HG02981 (cell line): ENCODE measurements at regions not wholly inside any gene's neighbourhood (a gene's known extent, or its start where the extent isn't known, plus 50 kb on each side); places are given as distances from the start of the nearest gene placed in this dataset.

Experiments
- ATAC-seq: cut with Tn5 transposase; IDR thresholded peaks from one replicate; pipeline ENCODE4 v1.9.1; 2021; ENCODE audit warnings: mild to moderate bottlenecking, moderate library complexity; ENCODE audit not compliant: unreplicated experiment

GRCh38 chr1:222370913-222371675 is 176.8 kb downstream of the HHIPL2 start:
- no peak for ATAC-seq

GRCh38 chr1:222370081-222370912 is 177.6 kb downstream of the HHIPL2 start:
- no peak for ATAC-seq

GRCh38 chr1:222369148-222369547 is 178.8 kb downstream of the HHIPL2 start:
- ATAC-seq, result no peak

GRCh38 chr1:222358100-222358499 is 189.8 kb downstream of the HHIPL2 start:
- ATAC-seq, result no peak

GRCh38 chr1:222357252-222357651 is 190.7 kb downstream of the HHIPL2 start:
- ATAC-seq, result no peak

- ATAC-seq, result no peak
Measured at GRCh38 chr1:222347627-222348026, 200.3 kb downstream of the HHIPL2 start.

GRCh38 chr1:222346955-222347354 is 200.9 kb downstream of the HHIPL2 start:
- ATAC-seq, result no peak

GRCh38 chr1:222339376-222339947 is 208.4 kb downstream of the HHIPL2 start:
- ATAC-seq, result no peak

GRCh38 chr1:222335586-222335985 is 212.3 kb downstream of the HHIPL2 start:
- no peak for ATAC-seq

GRCh38 chr1:222334026-222334680 is 213.8 kb downstream of the HHIPL2 start:
- no peak for ATAC-seq

GRCh38 chr1:222331765-222332164 is 216.1 kb downstream of the HHIPL2 start:
- ATAC-seq, result no peak

- ATAC-seq, result no peak
Measured at GRCh38 chr1:222331340-222331739, 216.6 kb downstream of the HHIPL2 start.

- no peak for ATAC-seq
Measured at GRCh38 chr1:222329493-222330045, 218.3 kb downstream of the HHIPL2 start.

GRCh38 chr1:222326710-222327036 is 221.2 kb downstream of the HHIPL2 start:
- ATAC-seq, result no peak

GRCh38 chr1:222326006-222326709 is 221.7 kb downstream of the HHIPL2 start:
- ATAC-seq, result no peak

GRCh38 chr1:222325506-222325905 is 222.4 kb downstream of the HHIPL2 start:
- no peak for ATAC-seq

GRCh38 chr1:222314839-222315238 is 233.1 kb downstream of the HHIPL2 start:
- no peak for ATAC-seq

- no peak for ATAC-seq
Measured at GRCh38 chr1:222310836-222311235, 237.1 kb downstream of the HHIPL2 start.

- ATAC-seq, result no peak
Measured at GRCh38 chr1:222307621-222308020, 240.3 kb downstream of the HHIPL2 start.

GRCh38 chr1:222306512-222306911 is 241.4 kb downstream of the HHIPL2 start:
- ATAC-seq, result no peak
